ENCODE measurements at regions not wholly inside any gene's neighbourhood (a gene's known extent, or its start where the extent isn't known, plus 50 kb on each side); places are given as distances from the start of the nearest gene placed in this dataset.

GRCh38 chr1:59007820-59008598 lies 224.2 kb upstream of the JUN start:
- DNase-seq (ENCODE audit: low spot score in 2 of 2) (peak in 1 of 2 donors; percentile 35), ATAC-seq (peak; percentile 87 to 93)
- Mint-ChIP-seq H3K36me3 (no peaks in the 10 kb centered on the region), H3K27ac (peak overlapping the region in 1 of 2 donors; percentile 47), H3K9me3 (peaks cover 0 to 4% of the 10 kb centered on the region in 2 donors)

GRCh38 chr1:59008599-59009347 lies 224.9 kb upstream of the JUN start:
- Mint-ChIP-seq H3K27ac (peak overlapping the region in 1 of 2 donors; percentile 47), H3K9me3 (peaks cover 0 to 4% of the 10 kb centered on the region in 2 donors), H3K36me3 (no peaks in the 10 kb centered on the region)
- DNase-seq (ENCODE audit: low spot score in 2 of 2) (no peak), ATAC-seq (peak; percentile 31 to 37)

- ATAC-seq = no peak
- Mint-ChIP-seq H3K27ac (no peak overlapping the region), H3K36me3 (no peaks in the 10 kb centered on the region), H3K9me3 (no peaks in the 10 kb centered on the region)
- no peak for DNase-seq (ENCODE audit: low spot score in 2 of 2)
Observed at GRCh38 chr1:59011663-59012062, 227.8 kb upstream of the JUN start.

GRCh38 chr1:59012378-59012777 lies 228.5 kb upstream of the JUN start:
- H3K9me3 Mint-ChIP-seq = no peaks in the 10 kb centered on the region
- H3K27ac Mint-ChIP-seq = peak overlapping the region in 1 of 2 donors; percentile 50
- ATAC-seq (no peak), DNase-seq (ENCODE audit: low spot score in 2 of 2) (no peak)
- H3K36me3 Mint-ChIP-seq = no peaks in the 10 kb centered on the region

- DNase-seq (ENCODE audit: low spot score in 2 of 2) = no peak
- Mint-ChIP-seq H3K9me3 (peaks cover 0 to 2% of the 10 kb centered on the region in 2 donors), H3K27ac (no peak overlapping the region), H3K36me3 (peaks cover 1 to 2% of the 10 kb centered on the region in 2 donors)
- peak in 1 of 2 donors; percentile 74 for ATAC-seq
Observed at GRCh38 chr1:59013276-59013927, 229.6 kb upstream of the JUN start.

- Mint-ChIP-seq H3K9me3 (peaks cover 0 to 6% of the 10 kb centered on the region in 2 donors), H3K27ac (no peak overlapping the region), H3K36me3 (peaks cover 4 to 6% of the 10 kb centered on the region in 2 donors)
- no peak for DNase-seq (ENCODE audit: low spot score in 2 of 2)
- no peak for ATAC-seq
Observed at GRCh38 chr1:59013928-59014279, 230.1 kb upstream of the JUN start.

- ATAC-seq = no peak
- Mint-ChIP-seq H3K36me3 (peaks cover 7 to 9% of the 10 kb centered on the region in 2 donors), H3K27ac (peak overlapping the region in 1 of 2 donors; percentile 3), H3K9me3 (peaks cover 3 to 6% of the 10 kb centered on the region in 2 donors)
- DNase-seq (ENCODE audit: low spot score in 2 of 2) = no peak
Observed at GRCh38 chr1:59014827-59015226, 231.0 kb upstream of the JUN start.

- no peak for DNase-seq (ENCODE audit: low spot score in 2 of 2)
- peaks cover 10 to 12% of the 10 kb centered on the region in 2 donors for H3K36me3 Mint-ChIP-seq
- no peak for ATAC-seq
- peak overlapping the region in 1 of 2 donors; percentile 13 for H3K27ac Mint-ChIP-seq
- H3K9me3 Mint-ChIP-seq = peaks cover 6 to 8% of the 10 kb centered on the region in 2 donors
Observed at GRCh38 chr1:59015708-59016107, 231.9 kb upstream of the JUN start.

GRCh38 chr1:59016390-59016789 lies 232.5 kb upstream of the JUN start:
- Mint-ChIP-seq H3K27ac (no peak overlapping the region), H3K9me3 (peaks cover 6 to 11% of the 10 kb centered on the region in 2 donors), H3K36me3 (peaks cover 10 to 12% of the 10 kb centered on the region in 2 donors)
- DNase-seq (ENCODE audit: low spot score in 2 of 2) = no peak
- no peak for ATAC-seq

- ATAC-seq = no peak
- Mint-ChIP-seq H3K27ac (no peak overlapping the region), H3K9me3 (peaks cover 6 to 11% of the 10 kb centered on the region in 2 donors), H3K36me3 (peaks cover 10 to 12% of the 10 kb centered on the region in 2 donors)
- DNase-seq (ENCODE audit: low spot score in 2 of 2) = no peak
Observed at GRCh38 chr1:59017501-59018231, 233.8 kb upstream of the JUN start.

GRCh38 chr1:59018446-59018845 lies 234.6 kb upstream of the JUN start:
- no peak for DNase-seq (ENCODE audit: low spot score in 2 of 2)
- H3K9me3 Mint-ChIP-seq = peaks cover 6 to 11% of the 10 kb centered on the region in 2 donors
- peaks cover 10 to 12% of the 10 kb centered on the region in 2 donors for H3K36me3 Mint-ChIP-seq
- no peak for ATAC-seq
- peak overlapping the region in 1 of 2 donors; percentile 36 for H3K27ac Mint-ChIP-seq

GRCh38 chr1:59018860-59019259 lies 235.0 kb upstream of the JUN start:
- Mint-ChIP-seq H3K9me3 (peaks cover 6 to 11% of the 10 kb centered on the region in 2 donors), H3K27ac (peak overlapping the region; percentile 15 to 36)

GRCh38 chr1:59020151-59020997 lies 236.5 kb upstream of the JUN start:
- Mint-ChIP-seq H3K36me3 (peaks cover 10 to 12% of the 10 kb centered on the region in 2 donors), H3K27ac (peak overlapping the region; percentile 89 to 92), H3K9me3 (peaks cover 6 to 11% of the 10 kb centered on the region in 2 donors)
- ATAC-seq = peak; percentile 90 to 91
- peak in 1 of 2 donors; percentile 58 for DNase-seq (ENCODE audit: low spot score in 2 of 2)

More at GRCh38 chr1:59018860-59019259, 235.0 kb upstream of the JUN start:
- DNase-seq (ENCODE audit: low spot score in 2 of 2) (no peak), ATAC-seq (no peak)
- peaks cover 10 to 12% of the 10 kb centered on the region in 2 donors for H3K36me3 Mint-ChIP-seq

GRCh38 chr1:59022199-59022598 lies 238.4 kb upstream of the JUN start:
- Mint-ChIP-seq H3K27ac (no peak overlapping the region), H3K9me3 (peaks cover 6 to 18% of the 10 kb centered on the region in 2 donors)
- DNase-seq (ENCODE audit: low spot score in 2 of 2) = no peak

GRCh38 chr1:59022799-59023198 lies 239.0 kb upstream of the JUN start:
- Mint-ChIP-seq H3K36me3 (peaks cover 10 to 23% of the 10 kb centered on the region in 2 donors), H3K9me3 (peaks cover 6 to 18% of the 10 kb centered on the region in 2 donors), H3K27ac (no peak overlapping the region)
- no peak for ATAC-seq
- no peak for DNase-seq (ENCODE audit: low spot score in 2 of 2)

More at GRCh38 chr1:59022199-59022598, 238.4 kb upstream of the JUN start:
- peaks cover 10 to 23% of the 10 kb centered on the region in 2 donors for H3K36me3 Mint-ChIP-seq
- no peak for ATAC-seq
